ENCODE measurements at regions not wholly inside any gene's neighbourhood (a gene's known extent, or its start where the extent isn't known, plus 50 kb on each side); places are given as distances from the start of the nearest gene placed in this dataset.

DNA sequence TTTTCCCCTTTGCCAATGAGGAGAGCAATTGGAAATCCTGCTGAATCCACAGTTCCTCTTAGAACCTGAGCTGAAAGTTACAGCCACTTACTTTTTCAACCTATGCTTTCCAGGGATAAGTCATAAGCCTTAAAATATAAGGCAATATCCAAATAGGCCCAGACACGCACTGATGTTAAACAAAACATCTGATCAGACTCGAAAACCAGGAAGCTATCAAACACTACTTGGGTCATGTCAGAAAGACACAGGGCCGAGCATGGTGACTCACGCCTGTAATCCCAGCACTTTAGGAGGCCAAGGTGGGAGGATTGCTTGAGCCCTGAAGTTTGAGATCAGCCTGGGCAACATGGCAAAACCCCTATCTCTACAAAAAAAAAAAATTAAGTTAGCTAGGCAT, 192.1 kb downstream of the SP3 start:
- DNase-seq (ENCODE audit: extremely low read depth, insufficient read length): no peak
- TF ChIP-seq, protein P1, sequence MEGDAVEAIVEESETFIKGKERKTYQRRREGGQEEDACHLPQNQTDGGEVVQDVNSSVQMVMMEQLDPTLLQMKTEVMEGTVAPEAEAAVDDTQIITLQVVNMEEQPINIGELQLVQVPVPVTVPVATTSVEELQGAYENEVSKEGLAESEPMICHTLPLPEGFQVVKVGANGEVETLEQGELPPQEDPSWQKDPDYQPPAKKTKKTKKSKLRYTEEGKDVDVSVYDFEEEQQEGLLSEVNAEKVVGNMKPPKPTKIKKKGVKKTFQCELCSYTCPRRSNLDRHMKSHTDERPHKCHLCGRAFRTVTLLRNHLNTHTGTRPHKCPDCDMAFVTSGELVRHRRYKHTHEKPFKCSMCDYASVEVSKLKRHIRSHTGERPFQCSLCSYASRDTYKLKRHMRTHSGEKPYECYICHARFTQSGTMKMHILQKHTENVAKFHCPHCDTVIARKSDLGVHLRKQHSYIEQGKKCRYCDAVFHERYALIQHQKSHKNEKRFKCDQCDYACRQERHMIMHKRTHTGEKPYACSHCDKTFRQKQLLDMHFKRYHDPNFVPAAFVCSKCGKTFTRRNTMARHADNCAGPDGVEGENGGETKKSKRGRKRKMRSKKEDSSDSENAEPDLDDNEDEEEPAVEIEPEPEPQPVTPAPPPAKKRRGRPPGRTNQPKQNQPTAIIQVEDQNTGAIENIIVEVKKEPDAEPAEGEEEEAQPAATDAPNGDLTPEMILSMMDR (IDR thresholded peaks at IDR 0.05; ENCODE audit: insufficient read depth, low read length, poor library complexity, severe bottlenecking): no peak
- Histone ChIP-seq H3K36me3 (ENCODE audit: control insufficient read depth, insufficient read depth, low read length) (no peaks in the 10 kb centered on the region), H3K27me3 (replicated peaks; ENCODE audit: control insufficient read depth, insufficient read depth, low read length) (no peaks in the 10 kb centered on the region), H3K4me3 (replicated peaks; ENCODE audit: low read depth, low read length) (no peak overlapping the region)

DNA sequence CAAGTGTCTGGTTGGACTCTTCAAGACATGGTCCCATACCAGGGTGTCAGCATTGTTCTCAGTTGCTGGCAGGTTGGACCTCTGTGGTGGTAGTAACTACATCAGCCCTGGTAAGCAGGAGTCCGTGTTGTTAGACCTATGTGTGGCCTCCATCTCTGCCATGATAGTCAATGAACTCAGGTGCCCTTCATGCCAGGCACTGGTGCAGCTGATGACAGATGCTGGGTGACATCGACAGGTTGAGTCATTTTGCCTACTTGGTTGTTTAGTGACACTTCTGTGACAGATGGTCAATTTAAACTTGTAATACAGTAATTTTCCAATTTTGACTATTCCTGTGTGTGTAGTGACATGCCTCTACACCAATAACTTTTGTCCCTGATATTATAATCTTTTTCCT, 189.7 kb downstream of the SP3 start:
- no peak overlapping the region for H3K4me3 ChIP-seq (replicated peaks; ENCODE audit: low read depth, low read length)
- no peak for DNase-seq (ENCODE audit: extremely low read depth, insufficient read length)
- no peaks in the 10 kb centered on the region for H3K36me3 ChIP-seq (ENCODE audit: control insufficient read depth, insufficient read depth, low read length)
- TF ChIP-seq, protein P1 (IDR thresholded peaks at IDR 0.05; ENCODE audit: insufficient read depth, low read length, poor library complexity, severe bottlenecking): no peak
- no peaks in the 10 kb centered on the region for H3K27me3 ChIP-seq (replicated peaks; ENCODE audit: control insufficient read depth, insufficient read depth, low read length)

DNA sequence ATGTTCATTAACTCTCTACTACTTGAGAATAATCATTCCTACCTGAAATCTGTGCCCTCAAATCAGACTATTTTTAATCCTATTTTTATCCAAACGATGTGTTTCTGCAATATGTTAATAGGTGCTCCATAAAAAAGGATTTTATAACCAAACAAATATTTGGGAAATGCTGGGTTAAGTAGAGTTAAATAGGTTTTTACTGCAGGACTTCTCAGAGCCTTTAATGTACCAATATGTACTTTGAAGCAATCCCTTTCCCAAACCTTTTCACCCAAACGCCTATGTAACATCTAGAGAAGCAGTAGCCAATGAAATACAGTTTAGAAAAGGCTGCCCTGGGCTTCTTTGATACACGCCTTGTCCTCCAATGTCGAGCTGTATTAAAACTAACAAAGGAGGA, 182.5 kb downstream of the SP3 start:
- TF ChIP-seq, protein P1 (IDR thresholded peaks at IDR 0.05; ENCODE audit: insufficient read depth, low read length, poor library complexity, severe bottlenecking): no peak

DNA sequence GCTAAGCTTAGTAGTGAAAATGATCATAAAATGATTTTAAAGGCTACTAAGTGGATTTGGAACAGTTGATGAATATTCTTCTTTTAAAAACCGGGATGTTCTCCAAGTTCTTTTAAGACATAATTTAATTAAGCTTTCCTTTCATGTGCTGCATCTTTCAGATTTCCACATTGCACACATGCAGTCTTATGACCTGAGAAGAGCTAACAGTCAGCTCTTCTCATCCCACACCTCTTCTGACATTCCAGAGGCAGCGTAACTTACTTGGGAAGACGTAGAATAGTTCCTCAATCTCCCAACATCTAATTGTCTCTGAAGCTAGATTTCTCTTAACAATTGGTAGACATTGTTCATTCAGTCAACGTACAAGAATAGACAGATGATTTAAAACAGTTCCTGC, 181.8 kb downstream of the SP3 start:
- Histone ChIP-seq H3K36me3 (ENCODE audit: control insufficient read depth, insufficient read depth, low read length) (no peaks in the 10 kb centered on the region), H3K27me3 (replicated peaks; ENCODE audit: control insufficient read depth, insufficient read depth, low read length) (no peaks in the 10 kb centered on the region; the same call in 1 of the 2 replicates), H3K4me3 (replicated peaks; ENCODE audit: low read depth, low read length) (no peak overlapping the region)
- TF ChIP-seq, protein P1 (IDR thresholded peaks at IDR 0.05; ENCODE audit: insufficient read depth, low read length, poor library complexity, severe bottlenecking): no peak
- no peak for DNase-seq (ENCODE audit: extremely low read depth, insufficient read length)

More for the DNA sequence above, 182.5 kb downstream of the SP3 start:
- Histone ChIP-seq H3K4me3 (replicated peaks; ENCODE audit: low read depth, low read length) (no peak overlapping the region), H3K27me3 (replicated peaks; ENCODE audit: control insufficient read depth, insufficient read depth, low read length) (no peaks in the 10 kb centered on the region; the same call in 1 of the 2 replicates), H3K36me3 (ENCODE audit: control insufficient read depth, insufficient read depth, low read length) (no peaks in the 10 kb centered on the region)
- no peak for DNase-seq (ENCODE audit: extremely low read depth, insufficient read length)

DNA sequence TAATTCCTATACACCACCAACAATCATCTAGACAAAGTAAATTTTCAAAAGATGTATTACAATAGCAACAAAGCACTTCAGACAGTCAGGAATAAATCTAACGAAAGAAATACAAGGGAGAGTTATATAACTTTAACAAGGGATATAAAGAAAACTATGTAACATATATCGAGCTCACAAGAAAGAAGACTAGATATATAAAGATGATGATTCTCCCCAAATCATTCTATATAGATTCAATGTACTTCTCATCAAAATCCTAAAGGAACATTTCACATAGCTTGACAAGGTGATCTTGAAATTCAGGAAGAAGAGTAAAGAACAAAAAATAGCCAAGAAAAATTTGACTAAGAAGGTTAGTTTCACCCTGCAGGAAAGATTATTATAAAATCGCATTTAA, 179.4 kb downstream of the SP3 start:
- TF ChIP-seq, protein P1 (IDR thresholded peaks at IDR 0.05; ENCODE audit: insufficient read depth, low read length, poor library complexity, severe bottlenecking): no peak
- Histone ChIP-seq H3K27me3 (replicated peaks; ENCODE audit: control insufficient read depth, insufficient read depth, low read length) (no peaks in the 10 kb centered on the region; the same call in 1 of the 2 replicates), H3K4me3 (replicated peaks; ENCODE audit: low read depth, low read length) (no peak overlapping the region), H3K36me3 (ENCODE audit: control insufficient read depth, insufficient read depth, low read length) (no peaks in the 10 kb centered on the region)
- no peak for DNase-seq (ENCODE audit: extremely low read depth, insufficient read length)

DNA sequence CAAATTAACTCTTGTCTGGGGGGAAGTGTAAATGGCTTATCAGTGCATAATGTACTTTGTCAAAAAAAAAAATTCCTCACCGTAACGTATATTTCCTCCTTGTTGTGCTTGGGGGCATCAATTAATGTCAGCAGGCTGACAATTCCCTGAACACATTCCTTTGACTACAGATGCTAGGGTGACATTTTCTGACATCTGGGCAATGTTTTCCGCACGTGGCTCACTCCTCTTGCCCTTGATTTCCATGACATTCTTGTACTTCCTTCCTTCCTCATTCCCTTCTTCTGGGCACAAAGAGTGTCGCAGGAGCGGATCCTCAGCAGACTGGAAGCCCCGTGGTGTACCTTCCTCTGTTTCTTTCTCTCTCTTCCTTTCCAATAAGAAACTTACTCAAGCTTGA, 173.7 kb downstream of the SP3 start:
- TF ChIP-seq, protein P1 (IDR thresholded peaks at IDR 0.05; ENCODE audit: insufficient read depth, low read length, poor library complexity, severe bottlenecking): no peak
- no peak overlapping the region for H3K4me3 ChIP-seq (replicated peaks; ENCODE audit: low read depth, low read length)
- DNase-seq (ENCODE audit: extremely low read depth, insufficient read length): no peak

More for the DNA sequence above, 173.7 kb downstream of the SP3 start:
- Histone ChIP-seq H3K27me3 (replicated peaks; ENCODE audit: control insufficient read depth, insufficient read depth, low read length) (no peaks in the 10 kb centered on the region), H3K36me3 (ENCODE audit: control insufficient read depth, insufficient read depth, low read length) (no peaks in the 10 kb centered on the region)

Measured in GM06990 (cell line).